Caco-2 (cell line): ENCODE measurements at regions not wholly inside any gene's neighbourhood (a gene's known extent, or its start where the extent isn't known, plus 50 kb on each side); places are given as distances from the start of the nearest gene placed in this dataset.

Experiments
- BruUV-seq: library from RNA; stranded (reverse); fragments of 400-500 nt; replicated peaks from 2 replicates; lab custom pipeline; 2021; lab: Mats Ljungman, UMichigan
- CTCF ChIA-PET: fragments of 300-600 bp; sonication (Branson Sonifier 250); formaldehyde crosslinking; loops from one replicate; lab custom pipeline; 2022; ENCODE audit warnings: antibody characterized with exemption; lab: Charles Lee
- POLR2A ChIA-PET: fragments of 300-600 bp; sonication (Branson Sonifier 250); formaldehyde crosslinking; loops from one replicate; lab custom pipeline; 2022; ENCODE audit warnings: antibody characterized with exemption; lab: Charles Lee
- DNase-seq, 2 experiments: peaks; one replicate each; pipeline versions ENCODE4 v3.0.0 to v3.0.0-alpha.2; 2020 to 2022
- H3K27me3 ChIP-seq: replicated peaks from 2 replicates; pipeline ENCODE4 v1.6.0; 2011; ENCODE audit warnings: low read length; ENCODE audit not compliant: control insufficient read depth, insufficient read depth
- H3K36me3 ChIP-seq: 2 replicates; pipeline ENCODE4 v1.5.1; 2011; ENCODE audit warnings: low read length; ENCODE audit not compliant: control insufficient read depth, insufficient read depth
- H3K4me1 ChIP-seq: fragments of 250-450 bp; sonication (Bioruptor Pico); 2 replicates; pipeline ENCODE4 v1.5.1; 2020; ENCODE audit warnings: mild to moderate bottlenecking
- H3K4me3 ChIP-seq: 2 replicates; pipeline ENCODE4 v1.5.1; 2011; ENCODE audit warnings: low read depth, mild to moderate bottlenecking, control low read depth, low read length
- H3K9me3 ChIP-seq: fragments of 250-450 bp; sonication (Bioruptor Pico); 2 replicates; pipeline ENCODE4 v1.5.1; 2020; ENCODE audit warnings: mild to moderate bottlenecking, moderate library complexity
- H3K27ac Mint-ChIP-seq: one replicate; pipeline ENCODE4 v1.8.0; 2022; ENCODE audit warnings: mixed read lengths; ENCODE audit not compliant: unreplicated experiment
- H3K27me3 Mint-ChIP-seq: one replicate; pipeline ENCODE4 v1.8.0; 2022; ENCODE audit warnings: mixed read lengths; ENCODE audit not compliant: insufficient read depth, unreplicated experiment
- H3K36me3 Mint-ChIP-seq: one replicate; pipeline ENCODE4 v1.8.0; 2022; ENCODE audit warnings: mild to moderate bottlenecking, mixed read lengths; ENCODE audit not compliant: insufficient read depth, unreplicated experiment
- H3K4me1 Mint-ChIP-seq: one replicate; pipeline ENCODE4 v1.8.0; 2022; ENCODE audit warnings: low read depth, mixed read lengths; ENCODE audit not compliant: unreplicated experiment
- H3K4me3 Mint-ChIP-seq: one replicate; pipeline ENCODE4 v1.8.0; 2022; ENCODE audit warnings: mild to moderate bottlenecking, moderate library complexity, mixed read lengths; ENCODE audit not compliant: unreplicated experiment
- H3K9me3 Mint-ChIP-seq: one replicate; pipeline ENCODE4 v1.8.0; 2022; ENCODE audit warnings: mixed read lengths; ENCODE audit not compliant: unreplicated experiment
- CTCF ChIP-seq, 2 experiments: fragments of 200-600 bp in 1 of 2; IDR thresholded peaks; 1 replicate in 1 of 2; 2 replicates in 1 of 2; pipeline versions ENCODE4 v1.5.1 to v1.8.0; 2011 to 2022; ENCODE audit warnings: antibody characterized with exemption in 1 of 2, control low read depth in 1 of 2, inconsistent platforms in 1 of 2, low read depth in 1 of 2, low read length in 1 of 2, mild to moderate bottlenecking in 1 of 2, moderate library complexity in 1 of 2; ENCODE audit not compliant: insufficient read depth in 1 of 2, severe bottlenecking in 1 of 2, unreplicated experiment in 1 of 2
- intact Hi-C: fragments of 100-400 bp; cut with micrococcal nuclease; formaldehyde crosslinking; loops from one replicate; pipeline ENCODE4 v1.10.0; 2022; ENCODE audit not compliant: unreplicated experiment

GRCh38 chr11:133762538-133762937 lies 82.8 kb downstream of the SPATA19 start:
- Histone ChIP-seq H3K4me3 (no peak overlapping the region), H3K9me3 (no peaks in the 10 kb centered on the region), H3K36me3 (no peaks in the 10 kb centered on the region), H3K27me3 (no peaks in the 10 kb centered on the region), H3K4me1 (no peaks in the 10 kb centered on the region)
- no peak for TF ChIP-seq CTCF (IDR thresholded peaks at IDR 0.05; ENCODE audit: insufficient read depth in 1 of 2, low read depth in 1 of 2, low read length in 1 of 2, severe bottlenecking in 1 of 2, unreplicated experiment in 1 of 2)
- no peaks in the 10 kb centered on the region for H3K36me3 Mint-ChIP-seq
- intact Hi-C loops, result no loop called here
- H3K9me3 Mint-ChIP-seq, result peaks cover 12% of the 10 kb centered on the region
- DNase-seq, result no peak
- H3K27ac Mint-ChIP-seq, result no peak overlapping the region
- H3K4me3 Mint-ChIP-seq, result no peak overlapping the region
- no TSS peak for BruUV-seq
- ChIA-PET POLR2A (no interaction called here), CTCF (no interaction called here)
- no peaks in the 10 kb centered on the region for H3K27me3 Mint-ChIP-seq
- no peaks in the 10 kb centered on the region for H3K4me1 Mint-ChIP-seq

GRCh38 chr11:133753150-133753549 lies 92.2 kb downstream of the SPATA19 start:
- Histone ChIP-seq H3K4me3 (no peak overlapping the region), H3K27me3 (no peaks in the 10 kb centered on the region), H3K9me3 (peaks cover 7% of the 10 kb centered on the region), H3K4me1 (no peaks in the 10 kb centered on the region), H3K36me3 (no peaks in the 10 kb centered on the region)
- ChIA-PET CTCF (no interaction called here), POLR2A (no interaction called here)
- TF ChIP-seq CTCF (IDR thresholded peaks at IDR 0.05; ENCODE audit: insufficient read depth in 1 of 2, low read depth in 1 of 2, low read length in 1 of 2, severe bottlenecking in 1 of 2, unreplicated experiment in 1 of 2), result no peak
- Mint-ChIP-seq H3K27me3 (peaks cover 13% of the 10 kb centered on the region), H3K4me3 (no peak overlapping the region), H3K36me3 (no peaks in the 10 kb centered on the region), H3K27ac (no peak overlapping the region), H3K9me3 (peaks cover 13% of the 10 kb centered on the region), H3K4me1 (no peaks in the 10 kb centered on the region)
- DNase-seq, result no peak
- BruUV-seq, result no TSS peak
- intact Hi-C loops, result no loop called here

- TF ChIP-seq CTCF (IDR thresholded peaks at IDR 0.05; ENCODE audit: insufficient read depth in 1 of 2, low read depth in 1 of 2, low read length in 1 of 2, severe bottlenecking in 1 of 2, unreplicated experiment in 1 of 2), result no peak
- no peak overlapping the region for H3K4me3 Mint-ChIP-seq
- BruUV-seq, result no TSS peak
- DNase-seq, result no peak
- no peak overlapping the region for H3K27ac Mint-ChIP-seq
- peaks cover 18% of the 10 kb centered on the region for H3K27me3 Mint-ChIP-seq
- Histone ChIP-seq H3K9me3 (peaks cover 7% of the 10 kb centered on the region), H3K4me1 (no peaks in the 10 kb centered on the region), H3K4me3 (no peak overlapping the region), H3K36me3 (no peaks in the 10 kb centered on the region), H3K27me3 (no peaks in the 10 kb centered on the region)
- POLR2A ChIA-PET, result no interaction called here
- CTCF ChIA-PET, result no interaction called here
- H3K36me3 Mint-ChIP-seq, result no peaks in the 10 kb centered on the region
- peaks cover 9% of the 10 kb centered on the region for H3K9me3 Mint-ChIP-seq
- intact Hi-C loops, result no loop called here
- no peaks in the 10 kb centered on the region for H3K4me1 Mint-ChIP-seq
Measured at GRCh38 chr11:133749841-133750240, 95.5 kb downstream of the SPATA19 start.
